OCI-LY1 (cell line): ENCODE measurements at regions not wholly inside any gene's neighbourhood (a gene's known extent, or its start where the extent isn't known, plus 50 kb on each side); places are given as distances from the start of the nearest gene placed in this dataset.

Experiments used
- H2AFZ ChIP-seq: fragments of 200-600 bp; sonication (generic), shearing (Covaris generic); 2 replicates; pipeline ENCODE4 v1.6.0; 2014; ENCODE audit warnings: antibody characterized with exemption, mild to moderate bottlenecking, low read length
- H3F3A ChIP-seq: fragments of 200-600 bp; sonication (generic), shearing (Covaris generic); 2 replicates; pipeline ENCODE4 v1.6.0; 2014; ENCODE audit warnings: mild to moderate bottlenecking, antibody characterized with exemption, low read length, moderate library complexity; ENCODE audit not compliant: insufficient read depth
- H3K27ac ChIP-seq: fragments of 200-600 bp; sonication (generic); 2 replicates; pipeline ENCODE4 v1.5.1; 2014; ENCODE audit warnings: low read length, mixed run types, mild to moderate bottlenecking, low read depth; ENCODE audit not compliant: poor library complexity, severe bottlenecking
- H3K27me3 ChIP-seq: fragments of 200-600 bp; sonication (generic); 2 replicates; pipeline ENCODE4 v1.6.0; 2014; ENCODE audit warnings: antibody characterized with exemption, mild to moderate bottlenecking, low read length, moderate library complexity; ENCODE audit not compliant: insufficient read depth
- H3K36me3 ChIP-seq: fragments of 200-600 bp; sonication (generic); 2 replicates; pipeline ENCODE4 v1.6.1; 2014; ENCODE audit warnings: mild to moderate bottlenecking, antibody characterized with exemption, low read length, moderate library complexity, mixed read lengths; ENCODE audit not compliant: insufficient read depth
- H3K4me1 ChIP-seq: fragments of 200-600 bp; sonication (generic); 2 replicates; pipeline ENCODE4 v1.5.1; 2014; ENCODE audit warnings: mild to moderate bottlenecking, low read length, moderate library complexity; ENCODE audit not compliant: insufficient read depth, severe bottlenecking
- H3K4me2 ChIP-seq: fragments of 200-600 bp; sonication (generic), shearing (Covaris generic); 2 replicates; pipeline ENCODE4 v1.6.1; 2014; ENCODE audit warnings: low read length
- H3K4me3 ChIP-seq: fragments of 200-600 bp; sonication (generic); 2 replicates; pipeline ENCODE4 v1.5.1; 2014; ENCODE audit warnings: low read length, low read depth, mild to moderate bottlenecking, mixed read lengths; ENCODE audit not compliant: poor library complexity, severe bottlenecking
- H3K79me2 ChIP-seq: fragments of 200-600 bp; shearing (Covaris generic); 2 replicates; pipeline ENCODE4 v1.6.1; 2016; ENCODE audit warnings: mixed run types, low read length, mixed read lengths; ENCODE audit not compliant: insufficient read depth
- H3K9ac ChIP-seq: fragments of 200-600 bp; sonication (generic), shearing (Covaris generic); 2 replicates; pipeline ENCODE4 v1.6.1; 2014; ENCODE audit warnings: mild to moderate bottlenecking, low read length, mixed read lengths
- H3K9me2 ChIP-seq: fragments of 200-600 bp; sonication (generic), shearing (Covaris generic); 2 replicates; pipeline ENCODE4 v1.6.1; 2014; ENCODE audit warnings: low read depth, mild to moderate bottlenecking, low read length, mixed read lengths
- H3K9me3 ChIP-seq: fragments of 200-600 bp; shearing (Covaris generic); 2 replicates; pipeline ENCODE4 v1.6.1; 2014; ENCODE audit warnings: low read length, mixed read lengths
- H4K20me1 ChIP-seq: fragments of 200-600 bp; sonication (generic), shearing (Covaris generic); 2 replicates; pipeline ENCODE4 v1.6.0; 2016; ENCODE audit warnings: mild to moderate bottlenecking, low read length; ENCODE audit not compliant: insufficient read depth
- EZH2 ChIP-seq: fragments of 200-600 bp; sonication (generic), shearing (Covaris generic); IDR thresholded peaks from 2 replicates; pipeline ENCODE4 v1.8.0; 2017; ENCODE audit warnings: borderline replicate concordance, mixed run types, mild to moderate bottlenecking, antibody characterized with exemption, low read length, moderate library complexity, mixed read lengths
- TF ChIP-seq, protein P1 (sequence below): fragments of 200-600 bp; sonication (generic), shearing (Covaris generic); IDR thresholded peaks from 2 replicates; pipeline ENCODE4 v1.5.1; 2017; ENCODE audit warnings: mild to moderate bottlenecking, antibody characterized with exemption, low read length, moderate library complexity, mixed read lengths

DNA sequence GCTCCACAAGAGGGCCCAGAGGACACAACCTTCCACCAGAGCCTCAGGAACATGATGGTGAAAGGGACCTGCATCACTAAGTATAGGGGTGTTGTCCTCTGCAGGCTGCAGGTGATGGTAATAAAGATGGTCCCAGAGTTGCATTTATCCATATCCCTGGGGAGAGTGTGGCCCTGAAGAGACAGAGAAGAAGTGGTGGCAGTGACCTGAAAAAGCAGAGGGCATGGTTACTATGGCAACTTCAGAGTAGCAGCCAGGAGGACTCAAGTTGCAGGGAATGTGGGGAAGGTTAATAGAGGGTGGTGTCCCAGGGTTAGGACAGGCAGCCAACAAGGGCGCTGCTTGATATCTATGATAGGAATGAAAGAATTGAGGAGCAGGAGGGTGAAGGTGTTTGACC is 57.1 kb downstream of the HLA-A start:
- H3K79me2 ChIP-seq, result no peaks in the 10 kb centered on the region
- no peaks in the 10 kb centered on the region for H3K27me3 ChIP-seq
- no peak overlapping the region for H3K27ac ChIP-seq
- no peaks in the 10 kb centered on the region for H4K20me1 ChIP-seq
- H2AFZ ChIP-seq, result no peak overlapping the region
- H3K9me3 ChIP-seq, result no peaks in the 10 kb centered on the region
- H3K36me3 ChIP-seq, result no peaks in the 10 kb centered on the region
- H3K4me1 ChIP-seq, result no peaks in the 10 kb centered on the region
- no peak overlapping the region for H3K4me3 ChIP-seq
- H3F3A ChIP-seq, result no peaks in the 10 kb centered on the region
- H3K4me2 ChIP-seq, result no peak overlapping the region
- TF ChIP-seq EZH2, result no peak
- TF ChIP-seq, protein P1, sequence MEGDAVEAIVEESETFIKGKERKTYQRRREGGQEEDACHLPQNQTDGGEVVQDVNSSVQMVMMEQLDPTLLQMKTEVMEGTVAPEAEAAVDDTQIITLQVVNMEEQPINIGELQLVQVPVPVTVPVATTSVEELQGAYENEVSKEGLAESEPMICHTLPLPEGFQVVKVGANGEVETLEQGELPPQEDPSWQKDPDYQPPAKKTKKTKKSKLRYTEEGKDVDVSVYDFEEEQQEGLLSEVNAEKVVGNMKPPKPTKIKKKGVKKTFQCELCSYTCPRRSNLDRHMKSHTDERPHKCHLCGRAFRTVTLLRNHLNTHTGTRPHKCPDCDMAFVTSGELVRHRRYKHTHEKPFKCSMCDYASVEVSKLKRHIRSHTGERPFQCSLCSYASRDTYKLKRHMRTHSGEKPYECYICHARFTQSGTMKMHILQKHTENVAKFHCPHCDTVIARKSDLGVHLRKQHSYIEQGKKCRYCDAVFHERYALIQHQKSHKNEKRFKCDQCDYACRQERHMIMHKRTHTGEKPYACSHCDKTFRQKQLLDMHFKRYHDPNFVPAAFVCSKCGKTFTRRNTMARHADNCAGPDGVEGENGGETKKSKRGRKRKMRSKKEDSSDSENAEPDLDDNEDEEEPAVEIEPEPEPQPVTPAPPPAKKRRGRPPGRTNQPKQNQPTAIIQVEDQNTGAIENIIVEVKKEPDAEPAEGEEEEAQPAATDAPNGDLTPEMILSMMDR, result no peak
- H3K9me2 ChIP-seq, result no peaks in the 10 kb centered on the region
- no peak overlapping the region for H3K9ac ChIP-seq

DNA sequence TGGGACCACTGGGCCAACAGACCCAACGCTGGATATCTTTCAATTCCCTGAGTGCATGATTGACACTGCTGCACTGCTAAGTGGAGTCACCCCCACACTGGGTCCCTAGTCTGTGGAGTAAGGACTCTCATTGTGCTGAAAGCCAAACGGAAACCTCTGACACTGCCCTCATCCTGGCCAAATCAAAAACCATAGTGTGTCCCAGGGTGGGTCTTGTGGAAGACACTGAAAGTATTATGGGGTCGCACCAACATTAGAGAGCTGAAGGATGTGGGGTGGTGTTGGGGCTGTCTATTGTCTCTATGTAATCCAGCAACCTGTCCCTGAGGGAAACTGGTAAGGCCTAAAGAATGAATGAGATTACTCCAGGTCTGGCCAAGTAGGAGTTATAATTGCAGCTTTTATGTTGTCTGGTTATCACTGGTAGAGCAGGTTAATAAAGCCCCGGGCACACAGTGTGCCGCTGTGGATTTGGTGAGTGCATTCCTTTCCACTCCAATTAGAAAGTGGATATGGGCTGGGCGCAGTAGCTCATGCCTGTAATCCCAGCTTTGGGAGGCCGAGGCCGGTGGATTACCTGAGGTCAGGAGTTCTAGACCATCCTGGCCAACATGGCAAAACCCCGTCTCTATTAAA is 57.9 kb downstream of the HLA-A start:
- Histone ChIP-seq H3K27me3 (no peaks in the 10 kb centered on the region), H3K27ac (no peak overlapping the region), H3K9ac (no peak overlapping the region), H3F3A (no peaks in the 10 kb centered on the region), H4K20me1 (no peaks in the 10 kb centered on the region), H3K4me1 (no peaks in the 10 kb centered on the region), H3K9me2 (no peaks in the 10 kb centered on the region), H3K79me2 (no peaks in the 10 kb centered on the region), H3K9me3 (no peaks in the 10 kb centered on the region), H2AFZ (no peak overlapping the region), H3K4me2 (no peak overlapping the region), H3K36me3 (no peaks in the 10 kb centered on the region), H3K4me3 (no peak overlapping the region)
- TF ChIP-seq, protein P1, result no peak
- no peak for TF ChIP-seq EZH2

DNA sequence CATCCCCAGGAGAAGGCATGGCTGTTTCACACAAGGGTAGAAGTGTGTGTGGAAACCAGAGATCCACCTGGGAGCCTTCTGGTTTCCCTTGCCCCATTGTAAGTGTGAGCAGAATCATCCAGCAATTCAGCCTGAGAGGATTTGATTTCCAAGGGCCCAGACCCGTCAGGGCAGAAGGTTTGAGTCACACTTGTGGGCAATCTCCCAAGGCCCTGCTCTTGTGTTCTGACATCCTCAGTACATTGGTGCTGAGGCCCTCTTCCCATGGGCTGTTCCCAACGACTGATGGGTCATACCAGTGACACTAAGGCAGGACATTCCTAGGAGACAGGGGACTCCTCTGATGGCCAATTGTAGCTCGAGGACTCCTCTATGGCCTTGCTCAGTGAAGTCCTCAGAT is 58.2 kb upstream of the POLR1H start:
- Histone ChIP-seq H3K9ac (no peak overlapping the region), H3K36me3 (no peaks in the 10 kb centered on the region), H3F3A (no peaks in the 10 kb centered on the region), H3K4me2 (no peak overlapping the region), H3K9me3 (no peaks in the 10 kb centered on the region), H3K9me2 (no peaks in the 10 kb centered on the region), H3K4me1 (no peaks in the 10 kb centered on the region), H4K20me1 (no peaks in the 10 kb centered on the region), H3K79me2 (no peaks in the 10 kb centered on the region), H3K27ac (no peak overlapping the region), H3K27me3 (no peaks in the 10 kb centered on the region), H3K4me3 (no peak overlapping the region), H2AFZ (no peak overlapping the region)
- TF ChIP-seq, protein P1, result no peak
- TF ChIP-seq EZH2, result no peak
